ENCODE measurements at regions not wholly inside any gene's neighbourhood (a gene's known extent, or its start where the extent isn't known, plus 50 kb on each side); places are given as distances from the start of the nearest gene placed in this dataset.

GRCh38 chr7:20958572-20958971 lies 171.9 kb upstream of the SP8 start:
- peaks cover 7% of the 10 kb centered on the region; the same call in 1 of the 2 replicates for H3K4me1 ChIP-seq (ENCODE audit: control insufficient read depth, insufficient read depth, low read length)
- ChIA-PET POLR2A (interaction anchor here (1.2 kb wide), 1 partner anchor 161 kb away, joined by 4 read pairs; no protein-coding TSS in a partner anchor), CTCF (interaction anchor here (0.6 kb wide), 1 partner anchor 182 kb away, joined by 3 read pairs; no protein-coding TSS in a partner anchor)
- no peaks in the 10 kb centered on the region for H3K36me3 ChIP-seq (ENCODE audit: control insufficient read depth in 2 of 2, insufficient read depth in 1 of 2, low read length in 2 of 2)
- TF ChIP-seq ZNF510 (tag by site-specific recombination; IDR thresholded peaks at IDR 0.05; ENCODE audit: insufficient replicate concordance) (no peak), TRIM28 (IDR thresholded peaks at IDR 0.05; ENCODE audit: borderline replicate concordance, low read length) (no peak), ZNF266 (tag by site-specific recombination; IDR thresholded peaks at IDR 0.05; ENCODE audit: low read depth) (no peak), ZFHX2 (tag by site-specific recombination; conservative IDR thresholded peaks at IDR 0.05) (no peak), MEIS1 (CRISPR knock-in tag; IDR thresholded peaks at IDR 0.05; ENCODE audit: borderline replicate concordance) (no peak), ZBTB1 (tag by site-specific recombination; IDR thresholded peaks at IDR 0.05) (no peak), SALL2 (tag by site-specific recombination; IDR thresholded peaks at IDR 0.05; ENCODE audit: borderline replicate concordance) (no peak), ZNF2 (tag by site-specific recombination; IDR thresholded peaks at IDR 0.05) (no peak), GLIS2 (tag by site-specific recombination; IDR thresholded peaks at IDR 0.05) (no peak), ZNF366 (tag by site-specific recombination; conservative IDR thresholded peaks at IDR 0.05) (no peak), ZNF777 (tag by site-specific recombination; IDR thresholded peaks at IDR 0.05; ENCODE audit: borderline replicate concordance) (no peak), ZNF433 (tag by site-specific recombination; IDR thresholded peaks at IDR 0.05; ENCODE audit: low read depth) (no peak), ZNF544 (tag by site-specific recombination; IDR thresholded peaks at IDR 0.05) (no peak), ZNF660 (tag by site-specific recombination; IDR thresholded peaks at IDR 0.05) (no peak), ZBTB21 (tag by site-specific recombination; IDR thresholded peaks at IDR 0.05) (no peak), ZNF248 (tag by site-specific recombination; IDR thresholded peaks at IDR 0.05) (no peak)
- TF ChIP-seq, protein P1, sequence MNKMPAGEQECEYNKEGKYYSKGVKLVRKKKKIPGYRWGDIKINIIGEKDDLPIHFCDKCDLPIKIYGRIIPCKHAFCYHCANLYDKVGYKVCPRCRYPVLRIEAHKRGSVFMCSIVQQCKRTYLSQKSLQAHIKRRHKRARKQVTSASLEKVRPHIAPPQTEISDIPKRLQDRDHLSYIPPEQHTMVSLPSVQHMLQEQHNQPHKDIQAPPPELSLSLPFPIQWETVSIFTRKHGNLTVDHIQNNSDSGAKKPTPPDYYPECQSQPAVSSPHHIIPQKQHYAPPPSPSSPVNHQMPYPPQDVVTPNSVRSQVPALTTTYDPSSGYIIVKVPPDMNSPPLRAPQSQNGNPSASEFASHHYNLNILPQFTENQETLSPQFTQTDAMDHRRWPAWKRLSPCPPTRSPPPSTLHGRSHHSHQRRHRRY (tag by site-specific recombination; IDR thresholded peaks at IDR 0.05), result no peak
- TF ChIP-seq, protein P2, sequence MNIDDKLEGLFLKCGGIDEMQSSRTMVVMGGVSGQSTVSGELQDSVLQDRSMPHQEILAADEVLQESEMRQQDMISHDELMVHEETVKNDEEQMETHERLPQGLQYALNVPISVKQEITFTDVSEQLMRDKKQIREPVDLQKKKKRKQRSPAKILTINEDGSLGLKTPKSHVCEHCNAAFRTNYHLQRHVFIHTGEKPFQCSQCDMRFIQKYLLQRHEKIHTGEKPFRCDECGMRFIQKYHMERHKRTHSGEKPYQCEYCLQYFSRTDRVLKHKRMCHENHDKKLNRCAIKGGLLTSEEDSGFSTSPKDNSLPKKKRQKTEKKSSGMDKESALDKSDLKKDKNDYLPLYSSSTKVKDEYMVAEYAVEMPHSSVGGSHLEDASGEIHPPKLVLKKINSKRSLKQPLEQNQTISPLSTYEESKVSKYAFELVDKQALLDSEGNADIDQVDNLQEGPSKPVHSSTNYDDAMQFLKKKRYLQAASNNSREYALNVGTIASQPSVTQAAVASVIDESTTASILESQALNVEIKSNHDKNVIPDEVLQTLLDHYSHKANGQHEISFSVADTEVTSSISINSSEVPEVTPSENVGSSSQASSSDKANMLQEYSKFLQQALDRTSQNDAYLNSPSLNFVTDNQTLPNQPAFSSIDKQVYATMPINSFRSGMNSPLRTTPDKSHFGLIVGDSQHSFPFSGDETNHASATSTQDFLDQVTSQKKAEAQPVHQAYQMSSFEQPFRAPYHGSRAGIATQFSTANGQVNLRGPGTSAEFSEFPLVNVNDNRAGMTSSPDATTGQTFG (tag by site-specific recombination; IDR thresholded peaks at IDR 0.05; ENCODE audit: borderline replicate concordance), result no peak
- no peak overlapping the region for H3K27ac ChIP-seq (ENCODE audit: extremely low read depth, low read depth, low read length)
- H3K4me3 ChIP-seq (ENCODE audit: low read depth, low read length), result no peak overlapping the region
- no peaks in the 10 kb centered on the region for H3K9me3 ChIP-seq (ENCODE audit: control insufficient read depth, insufficient read depth, low read depth, low read length)

DNA sequence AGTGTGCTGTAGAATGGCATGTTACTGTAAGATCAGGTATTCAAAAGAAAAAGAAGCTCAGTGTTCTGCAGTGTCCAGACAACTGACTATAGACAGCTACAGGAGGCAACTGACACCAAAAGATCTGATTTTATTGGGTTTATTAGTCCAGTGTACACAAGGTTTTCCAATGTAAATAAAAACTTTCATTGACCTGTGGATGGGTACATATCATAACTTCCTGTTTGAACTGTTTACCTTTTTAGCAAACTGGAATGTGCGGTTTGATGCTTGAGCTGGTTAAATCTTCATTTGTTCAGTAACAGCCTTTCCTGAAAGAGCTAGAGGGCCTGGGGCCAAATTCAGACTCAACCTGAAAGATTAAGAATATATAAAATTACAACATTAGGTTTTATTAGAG lies 172.6 kb upstream of the SP8 start:
- no peaks in the 10 kb centered on the region for H3K36me3 ChIP-seq (ENCODE audit: control insufficient read depth in 2 of 2, insufficient read depth in 1 of 2, low read length in 2 of 2)
- H3K27ac ChIP-seq (ENCODE audit: extremely low read depth, low read depth, low read length), result no peak overlapping the region
- CTCF ChIA-PET, result interaction anchor here (1.1 to 1.4 kb wide), 3 partner anchors 29 to 295 kb away, joined by 4 read pairs; no protein-coding TSS in a partner anchor
- H3K4me1 ChIP-seq (ENCODE audit: control insufficient read depth, insufficient read depth, low read length), result peaks cover 7% of the 10 kb centered on the region; the same call in 1 of the 2 replicates
- POLR2A ChIA-PET, result interaction anchor here (1.2 kb wide), 1 partner anchor 161 kb away, joined by 4 read pairs; no protein-coding TSS in a partner anchor
- H3K4me3 ChIP-seq (ENCODE audit: low read depth, low read length), result no peak overlapping the region
- no peaks in the 10 kb centered on the region for H3K9me3 ChIP-seq (ENCODE audit: control insufficient read depth, insufficient read depth, low read depth, low read length)
- TF ChIP-seq OSR2 (tag by site-specific recombination; IDR thresholded peaks at IDR 0.05) (0 out of 2 replicates have a peak, but pooled peaks have one; percentile 24), ZNF423 (tag by site-specific recombination; IDR thresholded peaks at IDR 0.05) (no peak), ZNF626 (tag by site-specific recombination; IDR thresholded peaks at IDR 0.05) (no peak), HOXD13 (CRISPR knock-in tag; IDR thresholded peaks at IDR 0.05; ENCODE audit: borderline replicate concordance) (peak; percentile 20; the same call in 1 of the 2 replicates), ZNF266 (tag by site-specific recombination; IDR thresholded peaks at IDR 0.05; ENCODE audit: low read depth) (no peak), PRDM6 (tag by site-specific recombination; IDR thresholded peaks at IDR 0.05) (no peak), FEZF1 (tag by site-specific recombination; IDR thresholded peaks at IDR 0.05) (0 out of 2 replicates have a peak, but pooled peaks have one; percentile 29)
- TF ChIP-seq, protein P3, sequence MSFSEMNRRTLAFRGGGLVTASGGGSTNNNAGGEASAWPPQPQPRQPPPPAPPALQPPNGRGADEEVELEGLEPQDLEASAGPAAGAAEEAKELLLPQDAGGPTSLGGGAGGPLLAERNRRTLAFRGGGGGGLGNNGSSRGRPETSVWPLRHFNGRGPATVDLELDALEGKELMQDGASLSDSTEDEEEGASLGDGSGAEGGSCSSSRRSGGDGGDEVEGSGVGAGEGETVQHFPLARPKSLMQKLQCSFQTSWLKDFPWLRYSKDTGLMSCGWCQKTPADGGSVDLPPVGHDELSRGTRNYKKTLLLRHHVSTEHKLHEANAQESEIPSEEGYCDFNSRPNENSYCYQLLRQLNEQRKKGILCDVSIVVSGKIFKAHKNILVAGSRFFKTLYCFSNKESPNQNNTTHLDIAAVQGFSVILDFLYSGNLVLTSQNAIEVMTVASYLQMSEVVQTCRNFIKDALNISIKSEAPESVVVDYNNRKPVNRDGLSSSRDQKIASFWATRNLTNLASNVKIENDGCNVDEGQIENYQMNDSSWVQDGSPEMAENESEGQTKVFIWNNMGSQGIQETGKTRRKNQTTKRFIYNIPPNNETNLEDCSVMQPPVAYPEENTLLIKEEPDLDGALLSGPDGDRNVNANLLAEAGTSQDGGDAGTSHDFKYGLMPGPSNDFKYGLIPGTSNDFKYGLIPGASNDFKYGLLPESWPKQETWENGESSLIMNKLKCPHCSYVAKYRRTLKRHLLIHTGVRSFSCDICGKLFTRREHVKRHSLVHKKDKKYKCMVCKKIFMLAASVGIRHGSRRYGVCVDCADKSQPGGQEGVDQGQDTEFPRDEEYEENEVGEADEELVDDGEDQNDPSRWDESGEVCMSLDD (tag by site-specific recombination; IDR thresholded peaks at IDR 0.05), result no peak
- TF ChIP-seq, protein P4, sequence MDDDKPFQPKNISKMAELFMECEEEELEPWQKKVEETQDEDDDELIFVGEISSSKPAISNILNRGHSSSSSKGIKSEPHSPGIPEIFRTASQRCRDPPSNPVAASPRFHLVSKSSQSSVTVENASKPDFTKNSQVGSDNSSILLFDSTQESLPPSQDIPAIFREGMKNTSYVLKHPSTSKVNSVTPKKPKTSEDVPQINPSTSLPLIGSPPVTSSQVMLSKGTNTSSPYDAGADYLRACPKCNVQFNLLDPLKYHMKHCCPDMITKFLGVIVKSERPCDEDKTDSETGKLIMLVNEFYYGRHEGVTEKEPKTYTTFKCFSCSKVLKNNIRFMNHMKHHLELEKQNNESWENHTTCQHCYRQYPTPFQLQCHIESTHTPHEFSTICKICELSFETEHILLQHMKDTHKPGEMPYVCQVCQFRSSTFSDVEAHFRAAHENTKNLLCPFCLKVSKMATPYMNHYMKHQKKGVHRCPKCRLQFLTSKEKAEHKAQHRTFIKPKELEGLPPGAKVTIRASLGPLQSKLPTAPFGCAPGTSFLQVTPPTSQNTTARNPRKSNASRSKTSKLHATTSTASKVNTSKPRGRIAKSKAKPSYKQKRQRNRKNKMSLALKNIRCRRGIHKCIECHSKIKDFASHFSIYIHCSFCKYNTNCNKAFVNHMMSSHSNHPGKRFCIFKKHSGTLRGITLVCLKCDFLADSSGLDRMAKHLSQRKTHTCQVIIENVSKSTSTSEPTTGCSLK (tag by site-specific recombination; IDR thresholded peaks at IDR 0.05), result no peak

Data from HEK293 (cell line).